ENCODE measurements at regions not wholly inside any gene's neighbourhood (a gene's known extent, or its start where the extent isn't known, plus 50 kb on each side); places are given as distances from the start of the nearest gene placed in this dataset.

- no peak overlapping the region for H3K4me3 Mint-ChIP-seq
- H3K9me3 Mint-ChIP-seq = no peaks in the 10 kb centered on the region
- peaks cover 5 to 12% of the 10 kb centered on the region in 2 donors for H3K27me3 Mint-ChIP-seq (ENCODE audit: low read depth in 2 of 2)
- Histone ChIP-seq H3K4me3 (ENCODE audit: low read length) (no peak overlapping the region), H3K4me1 (ENCODE audit: control insufficient read depth, insufficient read depth, low read length) (no peaks in the 10 kb centered on the region), H3K27ac (ENCODE audit: low read length) (no peak overlapping the region), H3K27me3 (ENCODE audit: control insufficient read depth, insufficient read depth, low read length) (no peaks in the 10 kb centered on the region), H3K36me3 (ENCODE audit: control insufficient read depth, insufficient read depth, low read length) (no peaks in the 10 kb centered on the region), H3K9me3 (ENCODE audit: control insufficient read depth, insufficient read depth, low read length) (no peaks in the 10 kb centered on the region)
- no peak for ATAC-seq
- intact Hi-C loops (cut with micrococcal nuclease) = no loop called here
- H3K27ac Mint-ChIP-seq = no peak overlapping the region
- no peak for DNase-seq
- TF ChIP-seq CTCF (IDR thresholded peaks at IDR 0.05) = no peak
- WGBS (ENCODE audit: insufficient coverage) = 93% methylated on average over 13 of the region's 15 CpGs
- H3K36me3 Mint-ChIP-seq = no peaks in the 10 kb centered on the region
- H3K4me1 Mint-ChIP-seq = no peaks in the 10 kb centered on the region
Measured at GRCh38 chr1:90104941-90105538, 110.1 kb downstream of the ZNF326 start.

GRCh38 chr1:90100566-90100965 lies 105.7 kb downstream of the ZNF326 start:
- WGBS (ENCODE audit: insufficient coverage) = 84% methylated on average over 4 of the region's 4 CpGs
- no peak for DNase-seq
- no peak for TF ChIP-seq CTCF (IDR thresholded peaks at IDR 0.05)
- no peaks in the 10 kb centered on the region for H3K27me3 ChIP-seq (ENCODE audit: control insufficient read depth, insufficient read depth, low read length)
- Mint-ChIP-seq H3K27me3 (ENCODE audit: low read depth in 2 of 2) (peaks cover 0 to 2% of the 10 kb centered on the region in 2 donors), H3K9me3 (no peaks in the 10 kb centered on the region), H3K27ac (no peak overlapping the region), H3K4me3 (no peak overlapping the region), H3K4me1 (no peaks in the 10 kb centered on the region), H3K36me3 (no peaks in the 10 kb centered on the region)
- no peak overlapping the region for H3K4me3 ChIP-seq (ENCODE audit: low read length)
- H3K27ac ChIP-seq (ENCODE audit: low read length) = no peak overlapping the region
- peaks cover 4% of the 10 kb centered on the region for H3K9me3 ChIP-seq (ENCODE audit: control insufficient read depth, insufficient read depth, low read length)
- no peaks in the 10 kb centered on the region for H3K4me1 ChIP-seq (ENCODE audit: control insufficient read depth, insufficient read depth, low read length)
- intact Hi-C loops (cut with micrococcal nuclease) = no loop called here
- H3K36me3 ChIP-seq (ENCODE audit: control insufficient read depth, insufficient read depth, low read length) = no peaks in the 10 kb centered on the region
- no peak for ATAC-seq

- Mint-ChIP-seq H3K4me1 (no peaks in the 10 kb centered on the region), H3K4me3 (no peak overlapping the region), H3K27me3 (ENCODE audit: low read depth in 2 of 2) (peaks cover 15% of the 10 kb centered on the region in 2 donors), H3K36me3 (no peaks in the 10 kb centered on the region), H3K27ac (no peak overlapping the region), H3K9me3 (no peaks in the 10 kb centered on the region)
- intact Hi-C loops (cut with micrococcal nuclease) = no loop called here
- no peak overlapping the region for H3K27ac ChIP-seq (ENCODE audit: low read length)
- H3K9me3 ChIP-seq (ENCODE audit: control insufficient read depth, insufficient read depth, low read length) = peaks cover 4% of the 10 kb centered on the region
- no peaks in the 10 kb centered on the region for H3K36me3 ChIP-seq (ENCODE audit: control insufficient read depth, insufficient read depth, low read length)
- H3K4me1 ChIP-seq (ENCODE audit: control insufficient read depth, insufficient read depth, low read length) = no peaks in the 10 kb centered on the region
- no peaks in the 10 kb centered on the region for H3K27me3 ChIP-seq (ENCODE audit: control insufficient read depth, insufficient read depth, low read length)
- no peak overlapping the region for H3K4me3 ChIP-seq (ENCODE audit: low read length)
- DNase-seq (no peak), ATAC-seq (no peak)
- TF ChIP-seq CTCF (IDR thresholded peaks at IDR 0.05) = no peak
- WGBS (ENCODE audit: insufficient coverage) = 86% methylated on average over 1 of the region's 3 CpGs
Measured at GRCh38 chr1:90092441-90092840, 97.5 kb downstream of the ZNF326 start.

All from natural killer cell (primary cell).